Astrocyte of the cerebellum (primary cell): ENCODE measurements at regions not wholly inside any gene's neighbourhood (a gene's known extent, or its start where the extent isn't known, plus 50 kb on each side); places are given as distances from the start of the nearest gene placed in this dataset.

Experiments
- DNase-seq: peaks from one replicate; pipeline ENCODE4 v3.0.0-alpha.2; 2011; ENCODE audit warnings: low read depth
- H3K4me3 ChIP-seq: 2 replicates; pipeline ENCODE4 v1.5.1; 2011; ENCODE audit warnings: mild to moderate bottlenecking, low read depth, low read length, moderate library complexity
- CTCF ChIP-seq: IDR thresholded peaks from 2 replicates; pipeline ENCODE4 v1.5.1; 2012; ENCODE audit warnings: low read length, low read depth, moderate library complexity, mild to moderate bottlenecking; ENCODE audit errors: missing control alignments
- in situ Hi-C: cut with HindIII; loops from 2 replicates; pipeline ENCODE4 v1.10.0; 2017; ENCODE audit warnings: low sequenced_read_pairs

GRCh38 chr5:143986516-143987212 is 174.7 kb downstream of the HMHB1 start:
- in situ Hi-C loops: no loop called here
- no peak for TF ChIP-seq CTCF
- no peak overlapping the region for H3K4me3 ChIP-seq
- peak; percentile 74 for DNase-seq

GRCh38 chr5:143987264-143987663 is 175.3 kb downstream of the HMHB1 start:
- in situ Hi-C loops: no loop called here
- DNase-seq: no peak
- no peak overlapping the region for H3K4me3 ChIP-seq
- no peak for TF ChIP-seq CTCF

GRCh38 chr5:143987751-143988560 is 176.0 kb downstream of the HMHB1 start:
- DNase-seq: no peak
- H3K4me3 ChIP-seq: no peak overlapping the region
- in situ Hi-C loops: no loop called here
- TF ChIP-seq CTCF: no peak

- H3K4me3 ChIP-seq: no peak overlapping the region
- no peak for DNase-seq
- in situ Hi-C loops: no loop called here
- no peak for TF ChIP-seq CTCF
Measured at GRCh38 chr5:143992496-143992895, 178.0 kb downstream of the YIPF5 start.

- TF ChIP-seq CTCF: no peak
- no peak overlapping the region for H3K4me3 ChIP-seq
- in situ Hi-C loops: no loop called here
- no peak for DNase-seq
Measured at GRCh38 chr5:144002876-144003275, 167.6 kb downstream of the YIPF5 start.

- DNase-seq: no peak
- TF ChIP-seq CTCF: no peak
- in situ Hi-C loops: no loop called here
- H3K4me3 ChIP-seq: no peak overlapping the region
Measured at GRCh38 chr5:144003636-144004035, 166.8 kb downstream of the YIPF5 start.
